NCI-H82 (cell line): ENCODE measurements at regions not wholly inside any gene's neighbourhood (a gene's known extent, or its start where the extent isn't known, plus 50 kb on each side); places are given as distances from the start of the nearest gene placed in this dataset.
A peak's percentile ranks its signal among the peaks of the same experiment; 100 is the strongest.
"Not testable (repeated sequence)": the region's sequence is repeated elsewhere in the genome, so short reads cannot be mapped to it uniquely, and the experiment has no call there.

Source experiments
- DNase-seq: peaks from one replicate; lab custom pipeline; 2025; lab: John Stamatoyannopoulos, UW

DNA sequence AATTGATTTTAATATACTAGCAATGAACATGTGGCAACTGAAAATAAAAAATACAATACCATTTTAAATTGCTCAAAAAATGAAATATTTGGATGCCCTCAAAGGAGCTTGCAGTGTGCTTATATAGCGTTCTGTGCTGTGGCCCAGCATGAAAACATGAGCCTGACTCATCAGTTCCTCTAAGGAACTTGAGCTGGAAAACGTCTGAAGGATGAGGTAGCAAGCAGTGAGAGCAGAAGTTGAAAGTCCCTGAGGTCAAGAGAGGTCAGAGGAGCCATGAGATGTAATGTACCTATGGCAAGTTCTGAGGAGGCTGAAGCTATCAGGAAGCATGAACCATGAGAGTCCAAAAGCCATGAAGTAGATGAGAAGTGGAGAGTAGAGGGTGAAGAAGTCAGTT is 59.7 kb downstream of the HMGB3 start:
- no peak for DNase-seq

DNA sequence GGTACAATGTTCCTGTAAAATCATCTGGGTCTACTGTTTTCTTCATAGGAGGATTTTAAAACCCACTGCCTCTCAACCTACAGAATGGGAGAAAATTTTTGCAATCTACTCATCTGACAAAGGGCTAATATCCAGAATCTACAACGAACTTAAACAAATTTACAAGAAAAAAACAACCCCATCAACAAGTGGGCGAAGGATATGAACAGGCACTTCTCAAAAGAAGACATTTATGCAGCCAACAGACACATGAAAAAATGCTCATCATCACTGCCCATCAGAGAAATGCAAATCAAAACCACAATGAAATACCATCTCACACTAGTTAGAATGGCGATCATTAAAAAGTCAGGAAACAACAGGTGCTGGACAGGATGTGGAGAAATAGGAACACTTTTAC is 83.2 kb downstream of the HMGB3 start:
- not testable (repeated sequence) for DNase-seq

DNA sequence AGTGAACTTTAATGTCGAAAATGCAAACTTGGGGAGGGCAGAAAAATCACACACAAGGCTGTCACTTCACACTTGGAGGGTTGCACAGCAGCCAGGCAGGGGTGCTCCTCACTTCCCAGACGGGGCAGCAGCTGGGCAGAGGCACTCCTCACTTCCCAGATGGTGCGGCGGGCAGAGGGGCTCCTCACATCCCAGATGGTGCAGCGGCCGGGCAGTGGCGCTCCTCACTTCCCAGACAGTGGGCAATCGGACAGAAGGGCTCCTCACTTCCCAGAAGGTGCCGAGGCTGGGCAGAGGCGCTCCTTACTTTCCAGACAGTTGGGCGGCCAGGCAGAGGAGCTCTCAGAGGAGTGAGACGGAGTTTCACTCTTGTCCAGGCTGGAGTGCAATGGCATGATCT is 90.6 kb downstream of the HMGB3 start:
- no peak for DNase-seq

DNA sequence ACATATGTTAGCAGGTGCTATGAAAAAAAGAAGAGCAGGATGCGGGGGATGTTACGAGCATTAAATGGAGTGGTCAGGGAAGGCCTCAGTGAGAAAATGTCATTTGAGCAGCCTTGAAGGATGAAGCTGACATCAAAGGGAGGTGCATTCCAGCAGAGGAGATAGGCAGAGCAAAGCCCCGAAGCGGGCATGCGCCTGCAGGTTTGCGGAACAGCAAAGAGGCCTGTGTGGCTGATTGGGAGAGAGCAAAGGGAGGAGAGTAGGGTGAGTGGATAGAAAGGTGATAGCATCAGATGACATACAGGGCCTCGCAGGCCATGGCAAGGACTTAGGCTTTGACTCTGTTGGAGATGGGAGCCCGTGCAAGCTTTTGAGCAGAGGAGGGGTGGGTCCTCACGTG is 95.4 kb upstream of the GPR50 start:
- no peak for DNase-seq

DNA sequence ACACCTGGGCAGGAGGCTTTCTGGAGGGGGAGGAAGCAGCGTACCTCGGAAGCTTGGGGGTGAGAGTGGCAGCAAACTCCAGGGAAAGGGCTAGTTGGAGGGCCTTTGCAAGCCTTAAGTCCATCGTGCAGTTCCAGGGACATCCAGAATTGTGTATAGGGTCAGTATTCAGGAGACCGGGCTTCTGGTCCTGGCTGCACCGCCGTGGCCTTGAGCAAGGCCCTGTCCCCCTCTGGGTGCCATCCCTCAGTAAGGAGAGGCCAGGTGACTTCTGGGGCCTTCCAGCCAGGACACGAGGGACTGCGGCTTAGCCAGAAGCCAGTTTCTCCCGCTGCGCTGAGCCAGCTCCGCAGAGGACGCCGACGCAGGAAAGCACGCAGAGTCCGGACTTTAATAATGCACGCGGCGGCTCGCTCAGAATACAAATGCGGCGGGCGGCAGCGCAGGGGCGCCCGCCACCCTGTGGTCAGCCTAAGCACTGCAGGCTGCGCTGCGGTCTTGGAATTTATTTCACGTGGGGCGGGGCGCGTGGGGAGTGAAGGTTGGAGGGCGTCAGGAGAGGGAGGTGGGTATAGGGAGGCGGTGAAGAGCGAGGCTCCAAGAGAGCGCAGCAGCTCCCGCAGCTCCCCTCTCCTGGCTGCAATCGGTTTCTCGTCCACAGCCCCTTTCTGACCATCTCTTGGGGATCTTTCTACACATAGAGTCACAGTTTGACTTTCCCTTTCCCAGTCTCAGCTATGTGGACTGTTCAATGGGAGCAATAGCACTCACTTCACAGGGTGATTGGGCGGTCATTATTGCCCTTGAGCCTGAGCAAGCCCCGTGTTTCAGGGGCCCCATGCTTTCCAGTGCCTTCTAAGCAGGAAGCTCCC is 94.1 kb upstream of the GPR50 start:
- peak; percentile 77 for DNase-seq

DNA sequence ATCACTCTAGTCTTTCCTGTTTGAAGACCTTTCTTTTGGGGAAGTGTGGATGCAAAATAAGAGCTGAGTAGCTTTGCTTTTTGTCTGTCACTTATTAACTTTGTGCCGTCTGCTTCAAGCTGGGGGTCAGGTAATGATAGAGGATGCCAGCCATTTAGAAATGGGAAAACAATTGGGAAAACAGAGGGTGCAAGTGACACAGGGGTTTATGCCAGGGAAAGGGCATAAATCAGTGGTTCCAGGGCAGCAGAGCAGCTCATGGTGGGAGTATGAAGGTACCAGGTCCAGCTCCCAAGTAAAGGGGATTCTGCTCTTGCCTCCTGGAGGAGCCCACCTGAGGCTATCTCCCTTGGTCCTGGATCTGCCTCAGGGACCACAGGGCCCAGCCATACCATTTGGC is 91.9 kb upstream of the GPR50 start:
- no peak for DNase-seq

GRCh38 chrX:151085207-151085606 is 91.2 kb upstream of the GPR50 start:
- DNase-seq, result no peak

DNA sequence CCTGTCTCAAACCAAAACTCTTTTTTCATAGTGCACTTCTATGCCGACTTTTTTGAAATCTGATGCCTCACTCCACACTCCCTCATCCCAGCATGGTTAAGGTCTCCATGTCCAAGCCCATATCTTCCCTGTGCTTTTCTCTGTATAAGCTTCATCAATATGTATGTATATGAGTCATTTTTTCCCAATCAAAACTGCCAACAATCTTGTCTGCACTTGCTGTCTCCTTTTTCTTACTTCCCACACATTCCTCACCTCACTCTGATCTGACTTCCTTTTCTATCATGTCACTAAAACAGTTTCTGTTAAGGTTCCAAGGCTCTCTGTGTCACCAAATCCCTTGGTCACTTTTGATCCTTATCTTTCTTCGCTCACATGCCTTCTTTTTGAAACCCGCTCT is 88.2 kb upstream of the GPR50 start:
- no peak for DNase-seq

DNA sequence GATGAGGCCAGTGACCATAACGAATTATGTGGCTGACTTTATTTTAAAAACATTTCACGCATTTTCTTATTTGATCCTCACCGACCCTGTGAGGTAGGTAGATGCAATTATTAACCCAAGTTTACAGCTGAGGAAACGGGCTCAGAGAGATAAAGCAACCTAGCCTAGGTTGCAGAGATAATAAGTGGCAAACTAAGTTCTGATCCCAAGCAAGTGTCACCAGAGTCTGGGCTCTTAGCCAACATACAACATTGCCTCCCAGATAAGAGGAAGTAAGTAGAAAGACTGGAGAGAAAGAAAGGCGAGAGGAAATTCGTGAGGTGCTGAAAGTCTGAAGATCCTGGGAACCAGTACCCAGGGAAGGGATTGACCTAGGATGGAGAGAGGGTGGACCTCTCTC is 77.4 kb upstream of the GPR50 start:
- no peak for DNase-seq

GRCh38 chrX:151100799-151101198 is 75.6 kb upstream of the GPR50 start:
- no peak for DNase-seq

DNA sequence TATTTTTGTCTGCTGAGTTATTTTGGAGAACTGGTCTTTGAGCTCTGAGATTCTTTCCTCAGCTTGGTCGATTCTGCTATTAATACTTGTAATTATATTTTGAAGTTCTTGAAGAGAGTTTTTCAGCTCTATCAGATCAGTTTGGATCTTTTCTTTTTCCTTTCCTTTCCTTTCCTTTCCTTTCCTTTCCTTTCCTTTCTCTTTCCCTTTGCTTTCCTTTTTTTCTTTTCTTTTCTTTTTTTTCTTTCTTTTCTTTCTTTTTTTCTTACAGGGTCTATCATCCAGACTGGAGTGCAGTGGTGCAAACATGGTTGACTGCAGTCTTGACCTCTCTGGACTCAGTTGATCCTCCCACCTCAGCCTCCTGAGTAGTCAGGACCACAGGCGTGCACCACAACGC is 63.2 kb upstream of the GPR50 start:
- not testable (repeated sequence) for DNase-seq
